Suprapubic skin (tissue), 4 donors: ENCODE measurements at regions not wholly inside any gene's neighbourhood (a gene's known extent, or its start where the extent isn't known, plus 50 kb on each side); places are given as distances from the start of the nearest gene placed in this dataset.

ENCODE experiments used
- DNase-seq, 2 donors: peaks; one replicate each; pipeline ENCODE4 v3.0.0-alpha.2; 2019; ENCODE audit warnings: low spot score in 2 of 2
- H3K27ac ChIP-seq: fragments of 200-600 bp; sonication (generic); one replicate; pipeline ENCODE4 v1.5.1; 2019
- H3K27me3 ChIP-seq: fragments of 200-600 bp; sonication (generic); one replicate; pipeline ENCODE4 v1.5.1; 2019
- H3K36me3 ChIP-seq: fragments of 200-600 bp; sonication (generic); one replicate; pipeline ENCODE4 v1.5.1; 2019
- H3K4me1 ChIP-seq: fragments of 200-600 bp; sonication (generic); one replicate; pipeline ENCODE4 v1.5.1; 2019
- H3K4me3 ChIP-seq: fragments of 200-600 bp; sonication (generic); one replicate; pipeline ENCODE4 v1.5.1; 2019; ENCODE audit warnings: mild to moderate bottlenecking
- H3K9me3 ChIP-seq: fragments of 200-600 bp; sonication (generic); one replicate; pipeline ENCODE4 v1.5.1; 2019
- CTCF ChIP-seq, 2 donors: fragments of 200-600 bp in 1 of 2; fragments of 450-650 bp in 1 of 2; sonication (generic) in 1 of 2; IDR thresholded peaks; one replicate each; pipeline ENCODE4 v1.5.1; 2016 to 2019; ENCODE audit warnings: antibody characterized with exemption in 2 of 2, mild to moderate bottlenecking in 1 of 2, moderate library complexity in 1 of 2
- EP300 ChIP-seq: sonication (generic); formaldehyde crosslinking; IDR thresholded peaks from one replicate; pipeline ENCODE4 v1.6.1; 2017; ENCODE audit warnings: antibody characterized with exemption
- POLR2A ChIP-seq, 2 donors: fragments of 450-650 bp; IDR thresholded peaks; one replicate each; pipeline ENCODE4 v1.6.1; 2017; ENCODE audit warnings: antibody characterized with exemption in 2 of 2, mild to moderate bottlenecking in 2 of 2, moderate library complexity in 2 of 2
- POLR2AphosphoS5 ChIP-seq, 3 donors: sonication (generic); formaldehyde crosslinking; IDR thresholded peaks; one replicate each; pipeline ENCODE4 v1.6.1; 2017; ENCODE audit warnings: antibody characterized with exemption in 3 of 3
- WGBS: methylation state at CpG from one replicate; pipeline ENCODE4 v1.1.5; 2018; 5-methylcytosine and 5-hydroxymethylcytosine counted together

GRCh38 chr3:157566596-157566995, 63.4 kb upstream of the VEPH1 start:
- no peak overlapping the region for H3K4me3 ChIP-seq
- H3K36me3 ChIP-seq = no peaks in the 10 kb centered on the region
- WGBS = 89% methylated on average over 1 of the region's 1 CpG
- no peaks in the 10 kb centered on the region for H3K27me3 ChIP-seq
- TF ChIP-seq CTCF (IDR thresholded peaks at IDR 0.05) (no peak), POLR2AphosphoS5 (IDR thresholded peaks at IDR 0.05) (no peak)
- H3K9me3 ChIP-seq = no peaks in the 10 kb centered on the region
- H3K27ac ChIP-seq = no peak overlapping the region
- DNase-seq = no peak
- no peaks in the 10 kb centered on the region for H3K4me1 ChIP-seq

GRCh38 chr3:157559401-157559800, 56.2 kb upstream of the VEPH1 start:
- DNase-seq = no peak
- Histone ChIP-seq H3K4me3 (no peak overlapping the region), H3K27me3 (no peaks in the 10 kb centered on the region), H3K27ac (no peak overlapping the region), H3K4me1 (no peaks in the 10 kb centered on the region), H3K36me3 (no peaks in the 10 kb centered on the region), H3K9me3 (no peaks in the 10 kb centered on the region)
- no peak for TF ChIP-seq EP300
- TF ChIP-seq POLR2AphosphoS5 (IDR thresholded peaks at IDR 0.05) = no peak
- TF ChIP-seq POLR2A (IDR thresholded peaks at IDR 0.05) = no peak
- TF ChIP-seq CTCF (IDR thresholded peaks at IDR 0.05) = no peak
- 81% methylated on average over 1 of the region's 1 CpG for WGBS
